H9 (cell line): ENCODE measurements at regions not wholly inside any gene's neighbourhood (a gene's known extent, or its start where the extent isn't known, plus 50 kb on each side); places are given as distances from the start of the nearest gene placed in this dataset.

Source experiments
- DNase-seq: peaks from one replicate; pipeline ENCODE4 v3.0.0-alpha.2; 2017
- H2AFZ ChIP-seq: one replicate; pipeline ENCODE4 v1.6.1; 2013; ENCODE audit warnings: mild to moderate bottlenecking, low read length, control low read depth, moderate library complexity
- H2AK5ac ChIP-seq: 2 replicates; pipeline ENCODE4 v1.6.1; 2013; ENCODE audit warnings: low read length, control low read depth, mixed read lengths; ENCODE audit not compliant: insufficient read length
- H2BK120ac ChIP-seq: one replicate; pipeline ENCODE4 v1.6.1; 2013; ENCODE audit warnings: low read depth, mild to moderate bottlenecking, low read length, control low read depth, inconsistent platforms; ENCODE audit not compliant: poor library complexity, severe bottlenecking
- H2BK12ac ChIP-seq: 2 replicates; pipeline ENCODE4 v1.6.1; 2013; ENCODE audit warnings: low read length, control low read depth, mixed read lengths, low read depth; ENCODE audit not compliant: insufficient read length
- H2BK15ac ChIP-seq: 2 replicates; pipeline ENCODE4 v1.6.1; 2013; ENCODE audit warnings: low read depth, low read length, control low read depth
- H2BK20ac ChIP-seq: one replicate; pipeline ENCODE4 v1.6.1; 2013; ENCODE audit warnings: low read depth, mild to moderate bottlenecking, low read length, control low read depth, inconsistent platforms; ENCODE audit not compliant: poor library complexity, severe bottlenecking
- H2BK5ac ChIP-seq: 2 replicates; pipeline ENCODE4 v1.6.1; 2013; ENCODE audit warnings: low read length, control low read depth, mixed read lengths; ENCODE audit not compliant: insufficient read length
- H3K14ac ChIP-seq: 2 replicates; pipeline ENCODE4 v1.6.1; 2013; ENCODE audit warnings: low read length, control low read depth; ENCODE audit not compliant: insufficient read depth
- H3K18ac ChIP-seq: 2 replicates; pipeline ENCODE4 v1.6.1; 2013; ENCODE audit warnings: low read depth, mild to moderate bottlenecking, mixed read lengths, low read length, control low read depth; ENCODE audit not compliant: insufficient read length
- H3K23ac ChIP-seq: 2 replicates; pipeline ENCODE4 v1.6.1; 2013; ENCODE audit warnings: low read length, control low read depth, mixed read lengths, low read depth; ENCODE audit not compliant: insufficient read length
- H3K23me2 ChIP-seq: 2 replicates; pipeline ENCODE4 v1.6.1; 2013; ENCODE audit warnings: low read depth, mild to moderate bottlenecking, mixed read lengths, low read length, control low read depth; ENCODE audit not compliant: insufficient read length, poor library complexity, severe bottlenecking
- H3K27ac ChIP-seq: 2 replicates; pipeline ENCODE4 v1.5.1; 2013; ENCODE audit warnings: low read length, control low read depth, mixed read lengths, low read depth; ENCODE audit not compliant: insufficient read length
- H3K27me3 ChIP-seq: 2 replicates; pipeline ENCODE4 v1.6.1; 2013; ENCODE audit warnings: low read length, control low read depth, inconsistent platforms; ENCODE audit not compliant: insufficient read depth
- H3K4ac ChIP-seq: 2 replicates; pipeline ENCODE4 v1.6.1; 2013; ENCODE audit warnings: low read depth, mild to moderate bottlenecking, control low read depth, inconsistent platforms, low read length, moderate library complexity
- H3K4me1 ChIP-seq: 2 replicates; pipeline ENCODE4 v1.6.1; 2013; ENCODE audit warnings: low read length, control low read depth, inconsistent platforms; ENCODE audit not compliant: insufficient read depth
- H3K4me2 ChIP-seq: 2 replicates; pipeline ENCODE4 v1.6.1; 2013; ENCODE audit warnings: low read length, control low read depth, mixed read lengths; ENCODE audit not compliant: insufficient read length, insufficient read depth
- H3K56ac ChIP-seq: 2 replicates; pipeline ENCODE4 v1.6.1; 2013; ENCODE audit warnings: low read depth, mild to moderate bottlenecking, mixed read lengths, low read length, control low read depth; ENCODE audit not compliant: insufficient read length
- H3K79me1 ChIP-seq: 2 replicates; pipeline ENCODE4 v1.6.1; 2013; ENCODE audit warnings: low read depth, mild to moderate bottlenecking, moderate library complexity, low read length, control low read depth, inconsistent platforms; ENCODE audit not compliant: insufficient read depth, poor library complexity, severe bottlenecking
- H3K79me2 ChIP-seq: 2 replicates; pipeline ENCODE4 v1.6.1; 2013; ENCODE audit warnings: low read length, control low read depth, inconsistent platforms; ENCODE audit not compliant: insufficient read depth
- H3K9ac ChIP-seq: 2 replicates; pipeline ENCODE4 v1.6.1; 2013; ENCODE audit warnings: low read length, control low read depth, mixed read lengths; ENCODE audit not compliant: insufficient read length; ENCODE audit errors: extremely low read depth
- H3K9me3 ChIP-seq: one replicate; pipeline ENCODE4 v1.6.1; 2013; ENCODE audit warnings: low read depth, low read length, inconsistent platforms; ENCODE audit not compliant: control insufficient read depth
- H3T11ph ChIP-seq: one replicate; pipeline ENCODE4 v1.6.1; 2013; ENCODE audit warnings: mild to moderate bottlenecking, low read length, control low read depth, inconsistent platforms
- H4K20me1 ChIP-seq: one replicate; pipeline ENCODE4 v1.6.1; 2013; ENCODE audit not compliant: control insufficient read depth, insufficient read length, insufficient read depth
- H4K5ac ChIP-seq: 2 replicates; pipeline ENCODE4 v1.6.1; 2013; ENCODE audit warnings: low read depth, mild to moderate bottlenecking, mixed read lengths, low read length, control low read depth; ENCODE audit not compliant: insufficient read length
- H4K8ac ChIP-seq: replicated peaks from 2 replicates; pipeline ENCODE4 v1.6.1; 2013; ENCODE audit warnings: low read length, control low read depth, mixed read lengths, low read depth; ENCODE audit not compliant: insufficient read length
- H4K91ac ChIP-seq: 2 replicates; pipeline ENCODE4 v1.6.1; 2013; ENCODE audit warnings: low read depth, mild to moderate bottlenecking, moderate library complexity, mixed read lengths, low read length, control low read depth; ENCODE audit not compliant: insufficient read length
- H3K27ac Mint-ChIP-seq, 3 experiments: 2 replicates in 2 of 3; 3 replicates in 1 of 3; pipeline ENCODE4 v1.8.0; 2020 to 2021; ENCODE audit warnings: mixed read lengths in 3 of 3, mild to moderate bottlenecking in 1 of 3, moderate library complexity in 1 of 3
- H3K27me3 Mint-ChIP-seq: 2 replicates; pipeline ENCODE4 v1.8.0; 2021; ENCODE audit warnings: low read depth, mild to moderate bottlenecking, moderate library complexity, mixed read lengths
- H3K36me3 Mint-ChIP-seq, 3 experiments: 2 replicates in 2 of 3; 3 replicates in 1 of 3; pipeline ENCODE4 v1.8.0; 2020 to 2021; ENCODE audit warnings: low read depth in 3 of 3, mixed read lengths in 3 of 3; ENCODE audit not compliant: insufficient read depth in 1 of 3
- H3K4me1 Mint-ChIP-seq, 2 experiments: 2 replicates each; pipeline ENCODE4 v1.8.0; 2020; ENCODE audit warnings: mixed read lengths in 2 of 2
- H3K4me3 Mint-ChIP-seq, 2 experiments: 2 replicates in 1 of 2; 3 replicates in 1 of 2; pipeline ENCODE4 v1.8.0; 2020 to 2021; ENCODE audit warnings: mild to moderate bottlenecking in 2 of 2, mixed read lengths in 2 of 2, moderate library complexity in 1 of 2
- H3K9me3 Mint-ChIP-seq, 2 experiments: 2 replicates in 1 of 2; 3 replicates in 1 of 2; pipeline ENCODE4 v1.8.0; 2020; ENCODE audit warnings: mild to moderate bottlenecking in 2 of 2, mixed read lengths in 2 of 2, moderate library complexity in 1 of 2
- WGBS: extraction: QIAGEN DNeasy Blood & Tissue Kit; methylation state at CpG from one replicate; pipeline ENCODE4 v1.1.7; 2013; ENCODE audit warnings: missing lambda C conversion rate, low lambda C conversion rate, mixed read lengths; ENCODE audit not compliant: insufficient read length; ENCODE audit errors: extremely low coverage; 5-methylcytosine and 5-hydroxymethylcytosine counted together
- TF ChIP-seq, protein P1 (sequence below): fragments of 200-600 bp; sonication (generic); conservative IDR thresholded peaks from 3 replicates; pipeline ENCODE4 v1.8.0; 2021; ENCODE audit warnings: antibody characterized with exemption, mild to moderate bottlenecking

DNA sequence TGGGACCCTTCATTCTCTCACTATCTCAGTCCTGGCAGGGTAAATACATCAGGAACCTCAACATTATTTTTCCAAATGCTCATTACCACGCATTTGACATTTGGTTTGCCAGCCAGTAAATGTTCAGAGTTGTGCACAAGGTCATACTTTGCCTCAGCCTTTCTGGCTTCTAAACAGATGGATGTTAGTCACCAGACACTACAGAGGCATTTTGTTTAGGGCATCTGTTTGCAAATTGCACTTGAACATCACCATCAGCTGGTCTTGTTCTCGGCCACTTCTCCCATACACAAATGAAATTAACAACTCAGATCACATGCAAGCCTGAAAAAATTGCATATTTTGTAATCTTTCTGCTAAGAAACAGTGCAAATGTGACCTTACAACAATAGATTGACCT is 75.0 kb upstream of the SLC1A1 start:
- H3K9me3 Mint-ChIP-seq = no peaks in the 10 kb centered on the region
- H4K91ac ChIP-seq = no peak overlapping the region
- H3T11ph ChIP-seq = no peak overlapping the region
- H2BK5ac ChIP-seq = no peak overlapping the region
- H3K27ac Mint-ChIP-seq = no peak overlapping the region
- H3K9me3 ChIP-seq = no peaks in the 10 kb centered on the region
- no peak overlapping the region for H2AFZ ChIP-seq
- no peak overlapping the region for H3K27ac ChIP-seq
- no peak overlapping the region for H3K4ac ChIP-seq
- H2BK20ac ChIP-seq = no peak overlapping the region
- no peak overlapping the region for H2BK120ac ChIP-seq
- no peaks in the 10 kb centered on the region for H3K27me3 Mint-ChIP-seq
- no CpG with 5 or more reads among the region's 2 CpGs for WGBS
- H3K23ac ChIP-seq = no peak overlapping the region
- H3K14ac ChIP-seq = no peak overlapping the region
- no peaks in the 10 kb centered on the region for H3K23me2 ChIP-seq
- H3K4me2 ChIP-seq = no peak overlapping the region
- H3K9ac ChIP-seq = no peak overlapping the region
- peaks cover 0 to 2% of the 10 kb centered on the region in 2 experiments; a peak in 1 of 4 replicates for H3K4me1 Mint-ChIP-seq
- H4K5ac ChIP-seq = no peak overlapping the region
- H2BK15ac ChIP-seq = no peak overlapping the region
- H3K56ac ChIP-seq = no peak overlapping the region
- H3K27me3 ChIP-seq = no peaks in the 10 kb centered on the region
- no peaks in the 10 kb centered on the region for H3K79me1 ChIP-seq
- H2AK5ac ChIP-seq = no peak overlapping the region
- TF ChIP-seq, protein P1, sequence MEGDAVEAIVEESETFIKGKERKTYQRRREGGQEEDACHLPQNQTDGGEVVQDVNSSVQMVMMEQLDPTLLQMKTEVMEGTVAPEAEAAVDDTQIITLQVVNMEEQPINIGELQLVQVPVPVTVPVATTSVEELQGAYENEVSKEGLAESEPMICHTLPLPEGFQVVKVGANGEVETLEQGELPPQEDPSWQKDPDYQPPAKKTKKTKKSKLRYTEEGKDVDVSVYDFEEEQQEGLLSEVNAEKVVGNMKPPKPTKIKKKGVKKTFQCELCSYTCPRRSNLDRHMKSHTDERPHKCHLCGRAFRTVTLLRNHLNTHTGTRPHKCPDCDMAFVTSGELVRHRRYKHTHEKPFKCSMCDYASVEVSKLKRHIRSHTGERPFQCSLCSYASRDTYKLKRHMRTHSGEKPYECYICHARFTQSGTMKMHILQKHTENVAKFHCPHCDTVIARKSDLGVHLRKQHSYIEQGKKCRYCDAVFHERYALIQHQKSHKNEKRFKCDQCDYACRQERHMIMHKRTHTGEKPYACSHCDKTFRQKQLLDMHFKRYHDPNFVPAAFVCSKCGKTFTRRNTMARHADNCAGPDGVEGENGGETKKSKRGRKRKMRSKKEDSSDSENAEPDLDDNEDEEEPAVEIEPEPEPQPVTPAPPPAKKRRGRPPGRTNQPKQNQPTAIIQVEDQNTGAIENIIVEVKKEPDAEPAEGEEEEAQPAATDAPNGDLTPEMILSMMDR = no peak
- H3K4me3 Mint-ChIP-seq = no peak overlapping the region
- H2BK12ac ChIP-seq = no peak overlapping the region
- H3K4me1 ChIP-seq = no peaks in the 10 kb centered on the region
- no peak for DNase-seq
- H3K18ac ChIP-seq = no peak overlapping the region
- H3K79me2 ChIP-seq = no peaks in the 10 kb centered on the region
- no peaks in the 10 kb centered on the region for H4K20me1 ChIP-seq
- H3K36me3 Mint-ChIP-seq = no peaks in the 10 kb centered on the region
- no peak overlapping the region for H4K8ac ChIP-seq
